SKM-1 treated with dmso at 0.1 percent for 144 hours (cell line): ENCODE measurements at regions not wholly inside any gene's neighbourhood (a gene's known extent, or its start where the extent isn't known, plus 50 kb on each side); places are given as distances from the start of the nearest gene placed in this dataset.

Source experiments
- DNase-seq: peaks from one replicate; lab custom pipeline; 2025; ENCODE audit not compliant: unreplicated experiment; lab: John Stamatoyannopoulos, UW

GRCh38 chr3:104646196-104646595 is 720.5 kb upstream of the ALCAM start:
- DNase-seq, result no peak

GRCh38 chr3:104648823-104649222 is 717.9 kb upstream of the ALCAM start:
- DNase-seq, result no peak

GRCh38 chr3:104669083-104669482 is 697.6 kb upstream of the ALCAM start:
- no peak for DNase-seq

- DNase-seq, result no peak
These were observed 694.4 kb upstream of the ALCAM start for GRCh38 chr3:104672331-104672730.

DNA sequence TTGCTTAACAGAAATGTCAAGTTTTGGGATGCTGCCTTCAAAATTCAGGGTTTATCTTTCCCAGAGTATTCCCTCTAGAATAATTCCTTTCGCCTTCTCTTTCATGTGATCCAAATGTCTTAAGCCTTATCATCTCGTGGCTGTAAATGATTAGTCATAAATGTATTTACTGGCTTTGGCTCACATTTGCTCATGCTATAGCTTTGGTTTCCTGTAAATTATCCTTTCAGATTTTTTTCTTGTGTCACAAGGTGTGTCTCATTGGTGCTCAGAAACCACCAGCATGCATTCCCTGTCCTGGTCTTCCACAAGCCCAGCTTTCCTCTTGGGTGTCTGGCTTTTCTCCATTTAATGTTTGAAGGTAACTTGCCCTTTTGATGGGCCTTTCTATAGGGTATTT is 692.7 kb upstream of the ALCAM start:
- no peak for DNase-seq

DNA sequence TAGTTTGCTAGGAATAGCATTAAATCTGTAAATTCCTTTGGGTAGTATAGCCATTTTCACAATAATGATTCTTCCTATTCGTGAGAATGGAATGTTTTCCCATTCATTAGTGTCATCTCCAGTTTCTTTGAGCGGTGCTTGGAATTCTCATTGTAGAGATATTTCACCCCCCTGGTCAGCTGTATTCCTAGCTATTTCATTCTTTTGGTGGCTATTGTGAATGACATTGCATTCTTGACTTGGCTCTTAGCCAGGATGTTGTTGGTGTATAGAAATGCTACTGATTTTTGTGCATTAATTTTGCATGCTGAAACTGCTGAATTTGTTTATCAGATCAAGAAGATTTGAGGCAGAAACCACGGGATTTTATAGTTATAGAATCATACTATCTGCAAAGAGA is 690.5 kb upstream of the ALCAM start:
- no peak for DNase-seq

DNA sequence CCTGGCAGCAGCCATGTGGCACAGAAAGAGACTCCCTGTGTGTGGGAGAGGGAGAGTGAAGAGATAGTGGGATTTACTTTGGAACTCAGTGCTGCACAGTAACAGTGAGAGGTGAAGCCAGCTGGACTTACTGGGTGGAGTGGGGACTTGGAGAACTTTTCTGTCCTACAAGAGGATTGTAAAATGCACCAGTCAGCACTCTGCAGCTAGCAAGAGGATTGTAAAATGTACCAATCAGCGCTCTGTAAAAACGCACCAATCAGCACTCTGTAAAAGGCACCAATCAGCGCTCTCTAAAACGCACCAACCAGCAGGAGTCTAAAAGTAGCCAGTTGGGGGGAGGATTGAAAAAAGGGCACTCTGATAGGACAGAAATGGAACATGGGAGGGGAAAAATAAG is 688.8 kb upstream of the ALCAM start:
- no peak for DNase-seq

GRCh38 chr3:104685492-104685891 is 681.2 kb upstream of the ALCAM start:
- no peak for DNase-seq

DNA sequence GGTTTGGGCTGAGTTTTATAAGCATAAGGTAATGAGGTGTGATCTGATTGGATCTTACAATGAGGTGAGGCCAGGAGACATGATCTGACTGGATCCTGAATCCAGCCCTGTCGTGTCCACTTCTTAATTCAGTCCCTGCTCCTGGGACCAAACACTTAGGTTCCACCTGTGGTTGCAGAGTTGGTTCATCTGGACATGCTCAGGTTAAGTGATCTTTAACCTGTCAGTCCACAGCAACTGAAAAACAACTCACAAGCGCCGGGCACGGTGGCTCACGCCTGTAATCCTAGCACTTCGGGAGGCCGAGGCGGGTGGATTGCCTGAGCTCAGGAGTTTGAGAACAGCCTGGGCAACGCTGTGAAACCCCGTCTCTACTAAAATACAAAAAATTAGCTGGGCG is 679.3 kb upstream of the ALCAM start:
- DNase-seq, result no peak

DNA sequence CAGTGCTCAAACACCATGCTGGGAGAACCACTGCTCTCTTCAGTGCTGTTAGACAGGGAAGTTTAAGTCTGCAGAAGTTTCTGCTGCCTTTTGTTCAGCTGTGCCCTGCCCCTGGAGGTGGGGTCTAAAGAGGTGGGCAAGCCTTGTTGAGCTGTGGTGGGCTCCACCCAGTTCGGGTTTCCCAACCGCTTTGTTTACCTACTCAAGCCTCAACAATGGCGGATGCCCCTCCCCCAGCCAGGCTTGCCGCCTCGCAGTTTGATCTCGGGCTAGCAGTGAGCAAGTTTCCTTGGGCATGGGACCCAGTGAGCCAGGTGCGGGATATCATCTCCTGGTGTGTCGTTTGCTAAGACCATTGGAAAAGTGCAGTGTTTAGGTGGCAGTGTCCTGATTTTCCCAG is 670.2 kb upstream of the ALCAM start:
- no peak for DNase-seq

- no peak for DNase-seq
These were observed 655.3 kb upstream of the ALCAM start for GRCh38 chr3:104711406-104711805.

DNA sequence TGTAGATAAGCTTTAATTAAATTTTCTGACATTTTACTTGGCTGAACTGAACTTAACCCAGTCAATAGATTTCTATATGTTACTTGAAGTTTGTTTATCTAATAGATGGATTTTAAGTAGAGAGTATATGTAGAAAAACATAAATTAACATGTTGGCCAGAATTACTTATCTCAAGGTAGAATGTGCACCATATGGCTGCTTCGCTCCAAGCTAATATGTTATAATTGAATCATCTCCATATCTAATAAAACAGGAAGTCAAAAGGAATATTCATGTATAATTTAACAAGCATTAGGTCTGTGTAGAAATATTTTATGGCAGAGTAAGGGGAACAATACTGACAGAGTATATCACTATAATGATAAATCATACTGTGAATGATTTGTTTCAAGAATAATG is 650.7 kb upstream of the ALCAM start:
- DNase-seq, result no peak

DNA sequence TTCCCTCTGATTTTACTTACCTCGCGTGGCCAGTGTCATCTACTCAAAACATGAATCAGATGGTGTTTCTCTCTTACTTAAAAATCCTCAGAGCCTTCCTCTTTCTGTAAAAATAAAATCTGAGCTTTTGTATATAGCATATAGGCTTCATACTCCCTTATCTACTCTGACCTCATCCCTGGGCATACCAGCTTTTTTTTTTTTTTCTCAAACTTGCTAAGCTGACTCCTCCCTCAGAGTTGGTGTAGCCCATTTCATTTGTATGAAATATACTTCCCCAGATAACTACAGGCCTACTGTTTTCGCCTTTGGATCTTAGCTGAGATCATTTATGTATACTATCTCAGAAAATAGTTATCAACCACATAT is 648.9 kb upstream of the ALCAM start:
- no peak for DNase-seq

GRCh38 chr3:104723000-104723399 is 643.7 kb upstream of the ALCAM start:
- no peak for DNase-seq

DNA sequence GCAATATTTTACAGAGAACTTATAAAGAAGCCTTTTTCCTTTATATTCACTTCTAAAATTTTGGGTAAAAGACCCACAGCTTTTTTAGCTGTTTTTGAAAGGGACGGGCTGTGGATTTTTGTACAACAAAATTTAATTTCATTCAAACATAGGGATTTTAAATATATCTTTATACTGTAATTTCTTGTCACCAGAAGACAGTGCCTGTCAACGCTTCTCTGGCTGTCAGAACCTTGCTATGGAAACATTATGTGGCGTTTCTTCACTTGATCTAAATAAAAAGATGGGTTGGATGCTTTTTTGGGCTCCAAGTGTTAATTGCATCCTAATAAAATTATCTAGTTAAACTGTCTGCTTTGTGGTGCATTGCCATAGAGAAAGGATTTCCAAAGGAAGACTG is 635.6 kb upstream of the ALCAM start:
- DNase-seq, result no peak

DNA sequence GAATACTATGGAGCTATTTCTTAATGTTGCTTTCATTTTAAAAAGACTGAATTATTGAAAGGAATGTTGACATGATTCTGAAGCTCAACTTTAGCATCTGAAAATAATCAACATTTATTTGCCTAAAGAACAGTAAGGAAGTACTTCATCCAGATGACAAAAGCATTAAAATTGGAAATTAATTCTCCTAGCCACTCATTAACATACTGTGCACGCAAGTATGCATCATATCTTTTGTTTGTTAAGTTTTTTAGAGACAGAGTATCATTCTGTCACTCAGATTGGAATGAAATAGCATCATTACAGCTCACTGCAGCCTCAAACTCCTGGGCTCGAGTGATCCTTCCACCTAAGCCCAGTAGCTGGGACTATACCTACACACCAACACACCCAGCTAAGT is 632.1 kb upstream of the ALCAM start:
- DNase-seq, result no peak

GRCh38 chr3:104735691-104736090 is 631.0 kb upstream of the ALCAM start:
- DNase-seq, result no peak

- no peak for DNase-seq
These were observed 628.4 kb upstream of the ALCAM start for GRCh38 chr3:104738271-104738670.

- no peak for DNase-seq
These were observed 625.8 kb upstream of the ALCAM start for GRCh38 chr3:104740874-104741379.

GRCh38 chr3:104742044-104742443 is 624.7 kb upstream of the ALCAM start:
- no peak for DNase-seq

DNA sequence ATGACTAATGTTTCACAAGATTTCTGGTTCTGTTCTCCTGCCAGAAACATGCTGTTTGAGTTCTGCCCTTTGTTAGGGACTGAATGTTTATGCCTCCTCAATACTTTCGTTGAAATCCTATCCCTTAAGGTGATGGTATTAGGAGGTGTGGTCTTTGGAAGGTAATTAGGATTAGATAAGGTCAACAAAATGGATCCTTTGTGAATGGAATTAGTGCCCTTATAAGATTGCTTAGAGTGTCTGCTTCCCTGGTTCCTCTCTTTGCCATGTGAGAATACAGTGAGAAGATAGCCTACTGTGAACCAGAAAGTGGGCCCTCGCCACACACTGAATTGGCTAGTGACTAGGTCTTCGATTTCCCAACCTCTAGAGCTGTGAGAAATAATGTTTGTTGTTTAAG is 621.4 kb upstream of the ALCAM start:
- no peak for DNase-seq

DNA sequence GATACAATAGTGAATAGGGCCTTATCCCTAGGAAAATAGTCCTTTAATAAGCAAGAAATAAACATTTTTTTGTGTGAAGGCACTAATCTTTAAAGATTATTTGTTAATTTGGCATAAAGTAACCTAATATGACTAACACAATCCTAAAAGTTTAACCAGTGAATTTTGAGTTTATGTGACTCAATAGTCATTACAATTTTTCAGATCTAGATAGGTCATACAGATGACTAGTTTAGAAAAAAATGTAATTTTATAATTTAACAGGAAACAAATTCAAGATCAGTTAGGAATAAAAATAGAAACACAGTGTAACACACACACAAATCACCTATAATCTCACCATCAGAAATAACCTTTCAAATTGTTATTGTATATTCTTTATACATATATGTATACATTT is 620.7 kb upstream of the ALCAM start:
- DNase-seq, result no peak

DNA sequence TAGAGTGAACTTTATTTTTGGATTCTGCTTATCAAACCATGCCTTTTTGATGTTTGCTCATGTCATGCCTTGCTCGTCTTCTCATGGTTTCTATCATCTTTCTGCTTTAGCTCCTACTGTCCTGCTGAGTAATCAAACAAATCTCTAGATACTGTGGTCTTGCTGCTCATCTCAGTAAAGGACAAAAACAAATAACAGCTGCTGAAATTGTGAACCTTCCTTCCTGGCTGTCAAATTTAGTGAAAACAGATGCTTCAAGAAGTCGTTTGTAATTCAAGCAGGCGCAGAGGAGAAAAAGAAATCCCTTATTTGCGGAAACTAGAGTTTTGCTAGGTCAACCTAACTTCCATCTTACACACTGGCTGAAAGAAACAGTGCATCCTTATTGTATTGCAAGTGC is 616.1 kb upstream of the ALCAM start:
- DNase-seq, result no peak

DNA sequence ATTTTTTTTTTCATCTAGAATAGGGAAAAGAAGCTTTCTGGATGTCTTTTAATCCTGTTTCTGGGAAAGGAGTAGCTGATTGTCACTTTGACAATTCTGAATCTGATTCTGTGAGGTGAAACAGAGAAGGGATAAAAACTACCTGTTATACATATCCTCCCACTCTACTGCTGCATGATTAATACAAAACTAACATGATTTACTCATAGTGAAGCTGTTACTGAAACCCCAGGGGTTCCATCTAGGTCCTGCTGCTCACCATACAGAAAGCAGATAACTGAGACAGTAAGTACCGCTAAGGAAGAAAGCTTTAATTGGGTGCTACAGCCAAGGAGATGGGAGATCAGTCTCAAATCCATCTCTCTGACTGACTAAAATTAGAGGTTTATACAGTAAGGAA is 610.9 kb upstream of the ALCAM start:
- no peak for DNase-seq
